IMR-90 (cell line): ENCODE measurements at regions not wholly inside any gene's neighbourhood (a gene's known extent, or its start where the extent isn't known, plus 50 kb on each side); places are given as distances from the start of the nearest gene placed in this dataset.

Experiments used
- ATAC-seq: fragments of 200-7000 bp; cut with Tn5 transposase; 2 replicates; pipeline ENCODE4 v1.9.1; 2020; ENCODE audit warnings: low read depth, mild to moderate bottlenecking, moderate library complexity
- BruUV-seq: library from RNA; stranded (reverse); fragments of 400-500 nt; replicated peaks from 2 replicates; lab custom pipeline; 2021; lab: Mats Ljungman, UMichigan
- CTCF ChIA-PET: fragments of 300-600 bp; formaldehyde crosslinking; extraction: SDS; loops from one replicate; lab custom pipeline; 2021; ENCODE audit warnings: antibody characterized with exemption; lab: Yijun Ruan, JAX
- POLR2A ChIA-PET: fragments of 300-600 bp; sonication (Branson Sonifier 250); formaldehyde crosslinking; loops from one replicate; lab custom pipeline; 2022; ENCODE audit warnings: antibody characterized with exemption; ENCODE audit not compliant: unreplicated experiment; lab: Charles Lee
- DNase-seq: peaks from one replicate; pipeline ENCODE4 v3.0.0; 2013
- H2AFZ ChIP-seq: replicated peaks from 2 replicates; pipeline ENCODE3; 2013; ENCODE audit warnings: low read length, mild to moderate bottlenecking; ENCODE audit not compliant: poor library complexity
- H2AK5ac ChIP-seq: 2 replicates; pipeline ENCODE4 v1.6.1; 2013; ENCODE audit warnings: low read depth, low read length, inconsistent platforms
- H2AK9ac ChIP-seq: replicated peaks from 2 replicates; pipeline ENCODE3; 2013; ENCODE audit warnings: mild to moderate bottlenecking, low read depth, low read length, moderate library complexity; ENCODE audit not compliant: poor library complexity
- H2BK120ac ChIP-seq: 2 replicates; pipeline ENCODE4 v1.6.1; 2013; ENCODE audit warnings: low read depth, low read length, inconsistent platforms
- H2BK15ac ChIP-seq: 3 replicates; pipeline ENCODE4 v1.6.1; 2013; ENCODE audit warnings: low read depth, low read length, inconsistent platforms
- H2BK20ac ChIP-seq: 2 replicates; pipeline ENCODE4 v1.6.1; 2013; ENCODE audit warnings: low read depth, mild to moderate bottlenecking, inconsistent platforms, low read length, moderate library complexity
- H2BK5ac ChIP-seq: 2 replicates; pipeline ENCODE4 v1.6.1; 2013; ENCODE audit warnings: mild to moderate bottlenecking, low read depth, low read length, inconsistent platforms; ENCODE audit not compliant: poor library complexity, severe bottlenecking
- H3K14ac ChIP-seq: replicated peaks from 2 replicates; pipeline ENCODE4 v1.6.1; 2013; ENCODE audit warnings: low read depth, low read length, inconsistent platforms
- H3K18ac ChIP-seq: 2 replicates; pipeline ENCODE4 v1.6.1; 2013; ENCODE audit warnings: low read depth, low read length, control low read depth
- H3K23ac ChIP-seq: 2 replicates; pipeline ENCODE4 v1.6.1; 2013; ENCODE audit warnings: low read depth, low read length, inconsistent platforms
- H3K27ac ChIP-seq: 2 replicates; pipeline ENCODE4 v1.5.1; 2013; ENCODE audit warnings: mild to moderate bottlenecking, control low read depth, low read length; ENCODE audit not compliant: insufficient read depth
- H3K27me3 ChIP-seq: 2 replicates; pipeline ENCODE4 v1.6.1; 2013; ENCODE audit warnings: low read length; ENCODE audit not compliant: control insufficient read depth, insufficient read depth
- H3K36me3 ChIP-seq: 2 replicates; pipeline ENCODE4 v1.6.1; 2013; ENCODE audit warnings: low read length, mixed read lengths; ENCODE audit not compliant: control insufficient read depth, insufficient read depth
- H3K4ac ChIP-seq: 2 replicates; pipeline ENCODE4 v1.6.1; 2013; ENCODE audit warnings: low read depth, low read length, inconsistent platforms
- H3K4me1 ChIP-seq: 2 replicates; pipeline ENCODE4 v1.6.1; 2013; ENCODE audit warnings: low read length, mixed read lengths; ENCODE audit not compliant: control insufficient read depth, insufficient read depth
- H3K4me2 ChIP-seq: 2 replicates; pipeline ENCODE4 v1.6.1; 2013; ENCODE audit warnings: low read depth, mild to moderate bottlenecking, control low read depth, low read length, moderate library complexity
- H3K4me3 ChIP-seq: 2 replicates; pipeline ENCODE4 v1.5.1; 2013; ENCODE audit warnings: low read depth, mild to moderate bottlenecking, control low read depth, low read length, moderate library complexity; ENCODE audit not compliant: insufficient read depth
- H3K56ac ChIP-seq: 2 replicates; pipeline ENCODE4 v1.6.1; 2013; ENCODE audit warnings: low read length, inconsistent platforms; ENCODE audit not compliant: insufficient read depth; ENCODE audit errors: extremely low read depth
- H3K79me1 ChIP-seq, 2 experiments: 2 replicates each; pipeline ENCODE4 v1.6.1; 2013; ENCODE audit warnings: low read length in 2 of 2, inconsistent platforms in 1 of 2, low read depth in 1 of 2
- H3K9ac ChIP-seq: 2 replicates; pipeline ENCODE4 v1.6.1; 2013; ENCODE audit warnings: low read depth, low read length, control low read depth
- H3K9me1 ChIP-seq: 2 replicates; pipeline ENCODE4 v1.6.1; 2013; ENCODE audit warnings: low read length, inconsistent platforms; ENCODE audit not compliant: insufficient read depth
- H3K9me3 ChIP-seq: 2 replicates; pipeline ENCODE4 v1.6.1; 2013; ENCODE audit warnings: low read length; ENCODE audit not compliant: control insufficient read depth, insufficient read depth
- H4K20me1 ChIP-seq: 2 replicates; pipeline ENCODE4 v1.6.1; 2013; ENCODE audit warnings: low read length, inconsistent platforms; ENCODE audit not compliant: insufficient read depth
- H4K5ac ChIP-seq: 2 replicates; pipeline ENCODE4 v1.6.1; 2013; ENCODE audit warnings: mild to moderate bottlenecking, low read depth, low read length, control low read depth
- H4K8ac ChIP-seq, 2 experiments: 2 replicates each; pipeline ENCODE4 v1.6.1; 2013; ENCODE audit warnings: low read depth in 2 of 2, low read length in 2 of 2, control low read depth in 1 of 2, inconsistent platforms in 1 of 2
- H4K91ac ChIP-seq: 2 replicates; pipeline ENCODE4 v1.6.1; 2013; ENCODE audit warnings: low read depth, low read length, inconsistent platforms; ENCODE audit not compliant: insufficient read depth
- CEBPB ChIP-seq: IDR thresholded peaks from 2 replicates; pipeline ENCODE4 v1.6.1; 2012; ENCODE audit warnings: low read depth, low read length, improper control_type of control experiment
- CTCF ChIP-seq: conservative IDR thresholded peaks from 2 replicates; pipeline ENCODE4 v1.5.1; 2012; ENCODE audit warnings: mild to moderate bottlenecking, low read depth, low read length, improper control_type of control experiment
- FOS ChIP-seq: fragments of 150-350 bp; IDR thresholded peaks from 2 replicates; pipeline ENCODE4 v1.6.1; 2016; ENCODE audit warnings: low read depth, low read length
- MAFK ChIP-seq: IDR thresholded peaks from 2 replicates; pipeline ENCODE4 v1.6.1; 2012; ENCODE audit warnings: low read depth, low read length, improper control_type of control experiment
- MAZ ChIP-seq: IDR thresholded peaks from 2 replicates; pipeline ENCODE4 v1.6.1; 2012; ENCODE audit warnings: low read depth, mild to moderate bottlenecking, low read length, improper control_type of control experiment, moderate library complexity, borderline replicate concordance
- RCOR1 ChIP-seq: IDR thresholded peaks from 2 replicates; pipeline ENCODE4 v1.6.1; 2012; ENCODE audit warnings: mild to moderate bottlenecking, low read length, improper control_type of control experiment; ENCODE audit not compliant: insufficient replicate concordance
- WGBS, 2 experiments: methylation state at CpG; one replicate each; pipeline versions ENCODE4 v1.1.5 to v1.1.7; 2013; ENCODE audit warnings: missing lambda C conversion rate in 2 of 2; ENCODE audit not compliant: insufficient read length in 1 of 2; ENCODE audit errors: extremely low coverage in 2 of 2; 5-methylcytosine and 5-hydroxymethylcytosine counted together
- dilution Hi-C: fragments of 300-500 bp; cut with HindIII; formaldehyde crosslinking; loops from one replicate; pipeline ENCODE4 v1.14.3; 2018; ENCODE audit warnings: low sequenced_read_pairs; ENCODE audit not compliant: unreplicated experiment
- in situ Hi-C: fragments of 300-500 bp; cut with MboI; formaldehyde crosslinking; loops from 3 replicates; pipeline ENCODE4 v1.14.3; 2019; ENCODE audit warnings: low sequenced_read_pairs, inconsistent platforms, mixed read lengths
- intact Hi-C: fragments of 100-400 bp; cut with micrococcal nuclease; formaldehyde crosslinking; loops from 2 replicates; pipeline ENCODE4 v1.10.0; 2022

GRCh38 chr1:193565971-193566577 lies 379.7 kb upstream of the B3GALT2 start:
- Histone ChIP-seq H3K4ac (no peak overlapping the region), H2BK120ac (no peak overlapping the region), H4K8ac (no peak overlapping the region), H3K27me3 (no peaks in the 10 kb centered on the region), H4K91ac (no peak overlapping the region), H3K4me2 (no peak overlapping the region), H4K5ac (no peak overlapping the region), H3K23ac (no peak overlapping the region), H3K9me1 (no peaks in the 10 kb centered on the region), H2AK9ac (no peak overlapping the region), H3K4me3 (no peak overlapping the region), H2AFZ (no peak overlapping the region), H2BK5ac (no peak overlapping the region), H3K14ac (no peak overlapping the region; the same call in 1 of the 2 replicates), H2AK5ac (no peak overlapping the region), H3K36me3 (no peaks in the 10 kb centered on the region), H3K4me1 (no peaks in the 10 kb centered on the region; the same call in 1 of the 2 replicates), H3K79me1 (no peaks in the 10 kb centered on the region), H3K56ac (no peak overlapping the region), H3K18ac (no peak overlapping the region), H2BK20ac (no peak overlapping the region), H4K20me1 (no peaks in the 10 kb centered on the region), H3K9me3 (no peaks in the 10 kb centered on the region), H3K27ac (no peak overlapping the region), H2BK15ac (peak overlapping the region; percentile 43; the same call in 1 of the 3 replicates), H3K9ac (no peak overlapping the region)
- dilution Hi-C loops (no loop called here), intact Hi-C loops (loop anchor here (10.0 kb wide), 1 partner anchor 381 kb away; the partner anchor contains the start of gene B3GALT2), in situ Hi-C loops (loop anchor here (25.0 kb wide), 1 partner anchor 379 kb away; the partner anchor contains the start of gene B3GALT2)
- ChIA-PET CTCF (interaction anchor here (0.6 kb wide), 1 partner anchor 176 kb away, joined by 4 read pairs; no protein-coding TSS in a partner anchor), POLR2A (no interaction called here)
- TF ChIP-seq CTCF: no peak
- TF ChIP-seq MAZ: no peak
- TF ChIP-seq FOS: no peak
- no peak for TF ChIP-seq RCOR1
- peak; percentile 68 for TF ChIP-seq MAFK
- TF ChIP-seq CEBPB: no peak
- WGBS, 2 experiments: no CpG with 5 or more reads among the region's 2 CpGs
- ATAC-seq (no peak), DNase-seq (no peak)
- no TSS peak for BruUV-seq
